GM18951 (cell line): ENCODE measurements at regions not wholly inside any gene's neighbourhood (a gene's known extent, or its start where the extent isn't known, plus 50 kb on each side); places are given as distances from the start of the nearest gene placed in this dataset.
"Not testable (repeated sequence)": the region's sequence is repeated elsewhere in the genome, so short reads cannot be mapped to it uniquely, and the experiment has no call there.

Experiments
- POLR2A ChIP-seq: IDR thresholded peaks from 4 replicates; pipeline ENCODE4 v1.6.1; 2011; ENCODE audit warnings: mild to moderate bottlenecking; ENCODE audit not compliant: insufficient read length, insufficient read depth; ENCODE audit errors: extremely low read depth
- in situ Hi-C: fragments of 300-500 bp; cut with MboI; formaldehyde crosslinking; loops from one replicate; pipeline ENCODE4 v1.12.0; 2022; ENCODE audit warnings: low sequenced_read_pairs, mixed read lengths, inconsistent platforms; ENCODE audit not compliant: unreplicated experiment

- TF ChIP-seq POLR2A, result no peak
- in situ Hi-C loops, result no loop called here
Observed at GRCh38 chr2:89818873-89819272, 1127.4 kb downstream of the RPIA start.

GRCh38 chr2:89819809-89820208, 1128.3 kb downstream of the RPIA start:
- no peak for TF ChIP-seq POLR2A
- in situ Hi-C loops, result no loop called here

GRCh38 chr2:89820248-89820647, 1128.8 kb downstream of the RPIA start:
- in situ Hi-C loops, result no loop called here
- no peak for TF ChIP-seq POLR2A

- in situ Hi-C loops, result no loop called here
- TF ChIP-seq POLR2A, result no peak
Observed at GRCh38 chr2:89821455-89821945, 1130.0 kb downstream of the RPIA start.

- in situ Hi-C loops, result not testable (repeated sequence)
Observed at GRCh38 chr2:89822342-89822741, 1130.9 kb downstream of the RPIA start.

- no peak for TF ChIP-seq POLR2A
- in situ Hi-C loops, result no loop called here
Observed at GRCh38 chr2:89823556-89823955, 1132.1 kb downstream of the RPIA start.

DNA sequence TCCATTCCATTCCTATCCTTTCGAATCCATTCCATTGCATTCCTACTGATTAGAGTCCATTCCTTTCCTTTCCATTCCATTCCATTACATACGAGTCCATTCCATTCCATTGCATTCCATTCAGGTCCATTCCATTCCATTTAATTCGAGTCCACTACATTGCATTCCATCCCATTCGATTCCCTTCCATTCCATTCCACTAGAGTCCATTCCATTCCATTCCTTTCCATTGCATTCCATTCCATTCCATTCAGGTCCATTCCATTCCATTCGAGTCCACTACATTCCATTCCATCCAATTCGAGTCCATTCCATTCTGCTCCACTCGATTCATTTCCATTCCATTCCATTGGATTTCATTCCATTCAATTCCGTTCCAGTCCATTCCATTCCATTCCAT, 1133.6 kb downstream of the RPIA start:
- no peak for TF ChIP-seq POLR2A
- in situ Hi-C loops, result no loop called here

GRCh38 chr2:89826741-89827140, 1135.3 kb downstream of the RPIA start:
- in situ Hi-C loops, result not testable (repeated sequence)

DNA sequence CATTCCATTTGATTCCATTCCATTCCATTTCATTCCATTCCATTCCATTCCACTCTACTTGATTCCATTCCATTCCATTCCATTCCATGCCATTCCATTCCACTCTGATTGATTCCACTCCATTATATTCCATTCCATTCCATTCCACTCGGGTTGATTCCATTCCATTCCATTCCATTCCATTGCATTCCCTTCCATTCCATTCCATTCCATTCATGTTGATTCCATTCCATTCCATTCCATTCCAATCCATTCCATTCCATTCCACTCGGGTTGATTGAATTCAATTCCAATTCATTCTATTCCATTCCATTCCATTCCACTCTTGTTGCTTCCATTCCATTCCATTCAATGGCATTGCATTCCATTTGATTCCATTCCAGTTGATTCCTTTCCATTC, 1136.4 kb downstream of the RPIA start:
- in situ Hi-C loops, result not testable (repeated sequence)

- in situ Hi-C loops, result not testable (repeated sequence)
Observed at GRCh38 chr2:89828416-89828815, 1136.9 kb downstream of the RPIA start.

- in situ Hi-C loops, result not testable (repeated sequence)
Observed at GRCh38 chr2:89828961-89829631, 1137.6 kb downstream of the RPIA start.

DNA sequence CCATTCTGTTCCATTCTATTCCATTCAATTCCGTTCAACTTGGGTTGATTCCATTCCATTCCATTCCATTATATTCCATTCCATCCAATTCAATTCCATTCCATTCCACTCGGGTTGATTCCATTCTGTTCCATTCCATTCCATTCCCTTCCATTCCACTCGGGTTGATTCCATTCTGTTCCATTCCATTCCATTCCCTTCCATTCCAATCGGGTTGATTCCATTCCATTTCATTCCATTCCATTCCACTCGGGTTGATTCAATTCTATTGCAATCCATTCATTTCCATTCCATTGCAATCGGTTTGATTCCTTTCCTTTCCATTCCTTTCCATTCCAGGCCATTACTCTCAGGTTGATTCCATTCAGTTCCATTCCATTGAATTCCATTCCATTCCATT, 1138.4 kb downstream of the RPIA start:
- TF ChIP-seq POLR2A, result no peak
- in situ Hi-C loops, result no loop called here

DNA sequence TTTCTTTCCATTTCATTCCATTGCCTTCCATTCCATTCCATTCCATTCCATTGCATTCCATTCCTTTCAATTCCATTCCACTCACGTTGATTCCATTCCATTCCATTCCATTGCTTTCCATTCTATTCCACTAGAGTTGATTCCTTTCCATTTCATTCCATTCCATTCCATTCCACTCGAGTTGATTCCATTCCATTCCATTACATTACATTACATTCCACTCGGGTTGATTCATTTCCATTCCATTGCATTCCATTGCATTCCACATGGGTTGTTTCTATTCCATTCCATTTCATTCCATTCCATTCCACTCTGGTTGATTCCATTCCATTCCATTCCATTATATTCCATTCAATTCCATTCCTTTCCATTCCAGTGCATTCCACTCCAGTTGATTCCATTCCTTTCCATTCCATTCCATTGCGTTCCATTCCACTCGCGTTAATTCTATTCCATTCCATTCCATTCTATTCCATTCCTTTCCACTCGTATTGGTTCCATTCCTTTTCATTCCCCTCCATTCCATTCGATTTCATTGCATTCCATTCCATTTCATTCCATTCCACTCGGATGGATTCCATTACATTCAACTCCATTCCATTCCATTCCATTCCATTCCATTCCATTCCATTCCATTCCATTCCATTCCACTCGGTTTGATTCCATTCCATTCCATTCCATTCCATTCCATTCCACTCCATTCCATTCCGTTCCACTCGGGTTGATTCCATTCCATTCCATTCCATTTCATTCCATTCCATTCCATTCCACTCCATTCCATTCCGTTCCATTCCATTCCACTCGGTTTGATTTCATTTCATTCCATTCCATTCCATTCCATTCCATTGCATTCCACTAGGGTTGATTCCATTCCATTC, 1139.1 kb downstream of the RPIA start:
- in situ Hi-C loops, result not testable (repeated sequence)

DNA sequence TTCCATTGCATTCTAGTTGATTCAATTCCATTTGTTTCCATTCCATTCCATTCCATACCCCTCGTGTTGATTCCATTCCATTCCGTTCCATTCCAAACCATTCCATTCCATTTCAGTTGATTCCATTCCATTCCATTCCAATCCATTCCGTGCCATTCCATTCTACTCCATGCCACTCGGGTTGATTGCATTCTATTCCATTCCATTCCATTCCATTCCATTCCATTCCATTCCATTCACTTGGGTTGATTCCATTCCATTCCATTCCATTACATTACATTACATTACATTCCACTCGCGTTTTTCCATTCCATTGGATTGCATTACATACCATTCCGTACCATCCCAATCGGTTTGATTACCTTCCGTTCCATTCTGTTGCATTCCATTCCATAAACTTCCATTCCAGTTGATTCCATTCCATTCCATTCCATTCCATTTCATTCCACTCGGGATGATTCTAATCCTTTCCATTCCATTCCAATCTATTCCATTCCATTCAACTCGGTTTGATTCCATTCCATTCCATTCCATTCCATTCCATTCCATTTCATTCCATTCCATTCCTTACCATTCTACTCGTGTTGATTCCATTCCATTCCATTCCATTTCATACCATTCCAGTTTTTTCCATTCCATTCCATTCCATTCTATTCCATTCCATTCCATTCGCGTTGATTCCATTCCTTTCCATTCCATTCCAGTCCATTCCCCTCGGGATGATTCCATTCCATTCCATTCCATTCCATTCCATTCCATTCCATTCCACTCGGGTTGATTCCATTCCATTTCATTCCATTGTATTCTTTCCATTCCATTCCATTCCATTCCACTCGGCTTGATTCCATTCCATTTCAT, 1140.4 kb downstream of the RPIA start:
- in situ Hi-C loops, result no loop called here
- no peak for TF ChIP-seq POLR2A
